Esophagus muscularis mucosa (tissue), 3 donors: ENCODE measurements at regions not wholly inside any gene's neighbourhood (a gene's known extent, or its start where the extent isn't known, plus 50 kb on each side); places are given as distances from the start of the nearest gene placed in this dataset.

ENCODE experiments used
- POLR2A ChIP-seq: fragments of 450-650 bp; IDR thresholded peaks from one replicate; pipeline ENCODE4 v1.6.1; 2017; ENCODE audit warnings: antibody characterized with exemption, moderate library complexity, mild to moderate bottlenecking, low read depth
- POLR2AphosphoS5 ChIP-seq, 2 donors: sonication (generic); formaldehyde crosslinking; IDR thresholded peaks; one replicate each; pipeline ENCODE4 v1.6.1; 2017; ENCODE audit warnings: antibody characterized with exemption in 2 of 2
- TF ChIP-seq, protein P1 (sequence below), 3 experiments: fragments of 200-600 bp in 2 of 3; fragments of 450-650 bp in 1 of 3; sonication (generic) in 2 of 3; IDR thresholded peaks; one replicate each; pipeline ENCODE4 v1.5.1; 2017 to 2019; ENCODE audit warnings: antibody characterized with exemption in 3 of 3, mild to moderate bottlenecking in 2 of 3, moderate library complexity in 1 of 3

- TF ChIP-seq POLR2AphosphoS5 (IDR thresholded peaks at IDR 0.05) = no peak
- TF ChIP-seq POLR2A = no peak
- TF ChIP-seq, protein P1, sequence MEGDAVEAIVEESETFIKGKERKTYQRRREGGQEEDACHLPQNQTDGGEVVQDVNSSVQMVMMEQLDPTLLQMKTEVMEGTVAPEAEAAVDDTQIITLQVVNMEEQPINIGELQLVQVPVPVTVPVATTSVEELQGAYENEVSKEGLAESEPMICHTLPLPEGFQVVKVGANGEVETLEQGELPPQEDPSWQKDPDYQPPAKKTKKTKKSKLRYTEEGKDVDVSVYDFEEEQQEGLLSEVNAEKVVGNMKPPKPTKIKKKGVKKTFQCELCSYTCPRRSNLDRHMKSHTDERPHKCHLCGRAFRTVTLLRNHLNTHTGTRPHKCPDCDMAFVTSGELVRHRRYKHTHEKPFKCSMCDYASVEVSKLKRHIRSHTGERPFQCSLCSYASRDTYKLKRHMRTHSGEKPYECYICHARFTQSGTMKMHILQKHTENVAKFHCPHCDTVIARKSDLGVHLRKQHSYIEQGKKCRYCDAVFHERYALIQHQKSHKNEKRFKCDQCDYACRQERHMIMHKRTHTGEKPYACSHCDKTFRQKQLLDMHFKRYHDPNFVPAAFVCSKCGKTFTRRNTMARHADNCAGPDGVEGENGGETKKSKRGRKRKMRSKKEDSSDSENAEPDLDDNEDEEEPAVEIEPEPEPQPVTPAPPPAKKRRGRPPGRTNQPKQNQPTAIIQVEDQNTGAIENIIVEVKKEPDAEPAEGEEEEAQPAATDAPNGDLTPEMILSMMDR (IDR thresholded peaks at IDR 0.05) = no peak
These were observed 177.4 kb upstream of the SYT13 start for GRCh38 chr11:45463541-45463940.
